ENCODE measurements at regions not wholly inside any gene's neighbourhood (a gene's known extent, or its start where the extent isn't known, plus 50 kb on each side); places are given as distances from the start of the nearest gene placed in this dataset.

DNA sequence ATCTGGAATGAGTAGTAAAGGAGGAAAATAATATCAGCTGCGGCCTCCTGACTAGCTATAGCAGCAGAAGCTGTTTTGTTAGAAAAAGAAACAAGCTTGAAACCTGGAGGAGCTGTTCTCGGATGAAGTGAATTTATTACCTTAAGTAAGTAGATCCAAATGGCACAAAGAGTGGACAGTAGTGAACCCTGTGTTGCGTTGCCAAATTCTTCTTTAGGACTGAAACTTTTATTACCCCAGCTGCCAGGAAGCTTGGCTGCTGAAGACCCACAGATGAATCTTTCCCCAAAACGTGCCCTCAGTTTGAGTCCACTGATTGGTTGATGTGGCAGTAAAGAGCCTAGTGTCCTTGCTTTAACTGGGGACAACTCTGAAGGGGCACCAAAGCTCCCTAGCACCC lies 366.8 kb upstream of the GBE1 start:
- TF ChIP-seq, protein P1, sequence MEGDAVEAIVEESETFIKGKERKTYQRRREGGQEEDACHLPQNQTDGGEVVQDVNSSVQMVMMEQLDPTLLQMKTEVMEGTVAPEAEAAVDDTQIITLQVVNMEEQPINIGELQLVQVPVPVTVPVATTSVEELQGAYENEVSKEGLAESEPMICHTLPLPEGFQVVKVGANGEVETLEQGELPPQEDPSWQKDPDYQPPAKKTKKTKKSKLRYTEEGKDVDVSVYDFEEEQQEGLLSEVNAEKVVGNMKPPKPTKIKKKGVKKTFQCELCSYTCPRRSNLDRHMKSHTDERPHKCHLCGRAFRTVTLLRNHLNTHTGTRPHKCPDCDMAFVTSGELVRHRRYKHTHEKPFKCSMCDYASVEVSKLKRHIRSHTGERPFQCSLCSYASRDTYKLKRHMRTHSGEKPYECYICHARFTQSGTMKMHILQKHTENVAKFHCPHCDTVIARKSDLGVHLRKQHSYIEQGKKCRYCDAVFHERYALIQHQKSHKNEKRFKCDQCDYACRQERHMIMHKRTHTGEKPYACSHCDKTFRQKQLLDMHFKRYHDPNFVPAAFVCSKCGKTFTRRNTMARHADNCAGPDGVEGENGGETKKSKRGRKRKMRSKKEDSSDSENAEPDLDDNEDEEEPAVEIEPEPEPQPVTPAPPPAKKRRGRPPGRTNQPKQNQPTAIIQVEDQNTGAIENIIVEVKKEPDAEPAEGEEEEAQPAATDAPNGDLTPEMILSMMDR (IDR thresholded peaks at IDR 0.05; ENCODE audit: insufficient read depth, low read length) = no peak
- TF ChIP-seq POLR2AphosphoS5 (IDR thresholded peaks at IDR 0.05; ENCODE audit: low read depth) = no peak
- TF ChIP-seq, protein P2, sequence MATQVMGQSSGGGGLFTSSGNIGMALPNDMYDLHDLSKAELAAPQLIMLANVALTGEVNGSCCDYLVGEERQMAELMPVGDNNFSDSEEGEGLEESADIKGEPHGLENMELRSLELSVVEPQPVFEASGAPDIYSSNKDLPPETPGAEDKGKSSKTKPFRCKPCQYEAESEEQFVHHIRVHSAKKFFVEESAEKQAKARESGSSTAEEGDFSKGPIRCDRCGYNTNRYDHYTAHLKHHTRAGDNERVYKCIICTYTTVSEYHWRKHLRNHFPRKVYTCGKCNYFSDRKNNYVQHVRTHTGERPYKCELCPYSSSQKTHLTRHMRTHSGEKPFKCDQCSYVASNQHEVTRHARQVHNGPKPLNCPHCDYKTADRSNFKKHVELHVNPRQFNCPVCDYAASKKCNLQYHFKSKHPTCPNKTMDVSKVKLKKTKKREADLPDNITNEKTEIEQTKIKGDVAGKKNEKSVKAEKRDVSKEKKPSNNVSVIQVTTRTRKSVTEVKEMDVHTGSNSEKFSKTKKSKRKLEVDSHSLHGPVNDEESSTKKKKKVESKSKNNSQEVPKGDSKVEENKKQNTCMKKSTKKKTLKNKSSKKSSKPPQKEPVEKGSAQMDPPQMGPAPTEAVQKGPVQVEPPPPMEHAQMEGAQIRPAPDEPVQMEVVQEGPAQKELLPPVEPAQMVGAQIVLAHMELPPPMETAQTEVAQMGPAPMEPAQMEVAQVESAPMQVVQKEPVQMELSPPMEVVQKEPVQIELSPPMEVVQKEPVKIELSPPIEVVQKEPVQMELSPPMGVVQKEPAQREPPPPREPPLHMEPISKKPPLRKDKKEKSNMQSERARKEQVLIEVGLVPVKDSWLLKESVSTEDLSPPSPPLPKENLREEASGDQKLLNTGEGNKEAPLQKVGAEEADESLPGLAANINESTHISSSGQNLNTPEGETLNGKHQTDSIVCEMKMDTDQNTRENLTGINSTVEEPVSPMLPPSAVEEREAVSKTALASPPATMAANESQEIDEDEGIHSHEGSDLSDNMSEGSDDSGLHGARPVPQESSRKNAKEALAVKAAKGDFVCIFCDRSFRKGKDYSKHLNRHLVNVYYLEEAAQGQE (IDR thresholded peaks at IDR 0.05; ENCODE audit: insufficient replicate concordance, low read depth) = no peak

Measured in HL-60 (cell line).